ENCODE measurements at regions not wholly inside any gene's neighbourhood (a gene's known extent, or its start where the extent isn't known, plus 50 kb on each side); places are given as distances from the start of the nearest gene placed in this dataset.

DNA sequence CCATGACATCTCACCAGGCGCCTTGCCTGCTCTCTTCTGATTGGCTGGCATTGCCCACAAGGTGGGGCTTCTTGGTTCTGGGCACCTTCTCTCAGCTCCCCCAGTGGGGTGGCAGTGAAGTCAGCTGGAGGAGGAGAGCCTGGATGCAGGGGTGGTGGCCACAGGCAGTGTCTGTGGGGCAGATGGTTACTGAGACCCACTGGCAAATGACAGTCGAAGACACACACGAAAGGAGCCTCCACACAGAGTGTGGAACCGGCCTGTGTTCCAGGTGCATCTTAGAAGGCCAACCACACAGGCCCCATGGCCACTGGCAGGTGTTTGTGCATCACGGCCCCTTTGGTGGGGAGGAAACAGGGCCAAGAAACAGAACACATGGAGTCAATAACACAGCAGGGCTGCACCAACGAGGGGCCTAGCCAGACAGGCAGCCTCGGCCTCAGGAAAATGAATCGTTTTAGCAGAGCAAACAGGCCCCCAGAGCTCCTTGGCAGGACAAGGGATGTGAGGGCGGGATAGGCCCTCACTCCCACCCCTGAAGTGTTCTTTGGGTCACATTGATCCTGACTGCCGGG lies 683.4 kb downstream of the TBC1D22A start:
- Histone ChIP-seq H3K79me2 (ENCODE audit: insufficient read depth, low read length) (no peaks in the 10 kb centered on the region), H4K20me1 (ENCODE audit: insufficient read depth, low read length) (no peaks in the 10 kb centered on the region), H3K4me1 (ENCODE audit: insufficient read depth, low read length) (no peaks in the 10 kb centered on the region), H3K4me3 (replicated peaks in 1 of 3; ENCODE audit: insufficient read depth in 1 of 3, low read depth in 2 of 3, low read length in 3 of 3) (no peak overlapping the region), H3K9ac (ENCODE audit: insufficient read depth, low read depth, low read length) (no peak overlapping the region), H3K27me3 (ENCODE audit: control insufficient read depth in 1 of 2, insufficient read depth in 2 of 2, low read length in 2 of 2) (peaks cover 6 to 36% of the 10 kb centered on the region in 2 experiments; a peak in 4 of 5 replicates), H3K27ac (ENCODE audit: extremely low read length, insufficient read depth, low read length) (no peak overlapping the region), H3K36me3 (replicated peaks in 1 of 2; ENCODE audit: control insufficient read depth in 1 of 2, insufficient read depth in 2 of 2, low read length in 2 of 2) (no peaks in the 10 kb centered on the region), H3K4me2 (ENCODE audit: low read depth, low read length) (no peak overlapping the region), H3K9me3 (ENCODE audit: low read length) (no peaks in the 10 kb centered on the region), H2AFZ (ENCODE audit: low read length) (no peak overlapping the region)
- POLR2A ChIA-PET: no interaction called here
- ATAC-seq (no peak), FAIRE-seq (no peak), DNase-seq (ENCODE audit: low spot score) (no peak)
- in situ Hi-C loops (cut with HindIII; ENCODE audit: extremely low pct_ligation_motif_present, low pct_unique_long_range_greater_than_20kb): no loop called here
- CTCF ChIA-PET (ENCODE audit: low intra/inter-chr PET ratio, low total read pairs): no interaction called here
- no TSS peak for BruUV-seq (replicated peaks)
- intact Hi-C loops (cut with micrococcal nuclease; ENCODE audit: unreplicated experiment): no loop called here
- TF ChIP-seq ZNF780A (CRISPR knock-in tag; IDR thresholded peaks at IDR 0.05) (no peak), CHCHD3 (CRISPR knock-in tag; IDR thresholded peaks at IDR 0.05) (no peak), MIER3 (CRISPR knock-in tag; IDR thresholded peaks at IDR 0.05; ENCODE audit: borderline replicate concordance) (no peak), TCF12 (IDR thresholded peaks at IDR 0.05) (no peak), TCF12 (CRISPR knock-in tag; IDR thresholded peaks at IDR 0.05) (no peak), NAIF1 (CRISPR knock-in tag; IDR thresholded peaks at IDR 0.05; ENCODE audit: borderline replicate concordance) (no peak)
- TF ChIP-seq, protein P1, sequence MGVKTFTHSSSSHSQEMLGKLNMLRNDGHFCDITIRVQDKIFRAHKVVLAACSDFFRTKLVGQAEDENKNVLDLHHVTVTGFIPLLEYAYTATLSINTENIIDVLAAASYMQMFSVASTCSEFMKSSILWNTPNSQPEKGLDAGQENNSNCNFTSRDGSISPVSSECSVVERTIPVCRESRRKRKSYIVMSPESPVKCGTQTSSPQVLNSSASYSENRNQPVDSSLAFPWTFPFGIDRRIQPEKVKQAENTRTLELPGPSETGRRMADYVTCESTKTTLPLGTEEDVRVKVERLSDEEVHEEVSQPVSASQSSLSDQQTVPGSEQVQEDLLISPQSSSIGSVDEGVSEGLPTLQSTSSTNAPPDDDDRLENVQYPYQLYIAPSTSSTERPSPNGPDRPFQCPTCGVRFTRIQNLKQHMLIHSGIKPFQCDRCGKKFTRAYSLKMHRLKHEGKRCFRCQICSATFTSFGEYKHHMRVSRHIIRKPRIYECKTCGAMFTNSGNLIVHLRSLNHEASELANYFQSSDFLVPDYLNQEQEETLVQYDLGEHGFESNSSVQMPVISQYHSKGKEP (CRISPR knock-in tag; IDR thresholded peaks at IDR 0.05): no peak
- TF ChIP-seq, protein P2, sequence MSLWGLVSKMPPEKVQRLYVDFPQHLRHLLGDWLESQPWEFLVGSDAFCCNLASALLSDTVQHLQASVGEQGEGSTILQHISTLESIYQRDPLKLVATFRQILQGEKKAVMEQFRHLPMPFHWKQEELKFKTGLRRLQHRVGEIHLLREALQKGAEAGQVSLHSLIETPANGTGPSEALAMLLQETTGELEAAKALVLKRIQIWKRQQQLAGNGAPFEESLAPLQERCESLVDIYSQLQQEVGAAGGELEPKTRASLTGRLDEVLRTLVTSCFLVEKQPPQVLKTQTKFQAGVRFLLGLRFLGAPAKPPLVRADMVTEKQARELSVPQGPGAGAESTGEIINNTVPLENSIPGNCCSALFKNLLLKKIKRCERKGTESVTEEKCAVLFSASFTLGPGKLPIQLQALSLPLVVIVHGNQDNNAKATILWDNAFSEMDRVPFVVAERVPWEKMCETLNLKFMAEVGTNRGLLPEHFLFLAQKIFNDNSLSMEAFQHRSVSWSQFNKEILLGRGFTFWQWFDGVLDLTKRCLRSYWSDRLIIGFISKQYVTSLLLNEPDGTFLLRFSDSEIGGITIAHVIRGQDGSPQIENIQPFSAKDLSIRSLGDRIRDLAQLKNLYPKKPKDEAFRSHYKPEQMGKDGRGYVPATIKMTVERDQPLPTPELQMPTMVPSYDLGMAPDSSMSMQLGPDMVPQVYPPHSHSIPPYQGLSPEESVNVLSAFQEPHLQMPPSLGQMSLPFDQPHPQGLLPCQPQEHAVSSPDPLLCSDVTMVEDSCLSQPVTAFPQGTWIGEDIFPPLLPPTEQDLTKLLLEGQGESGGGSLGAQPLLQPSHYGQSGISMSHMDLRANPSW (CRISPR knock-in tag; IDR thresholded peaks at IDR 0.05; ENCODE audit: borderline replicate concordance): no peak
- WGBS (ENCODE audit: low lambda C conversion rate): 3% methylated on average over 9 of the region's 10 CpGs

All from HepG2 (cell line).